ENCODE measurements at regions not wholly inside any gene's neighbourhood (a gene's known extent, or its start where the extent isn't known, plus 50 kb on each side); places are given as distances from the start of the nearest gene placed in this dataset.

GRCh38 chr20:50394569-50394968, 115.6 kb upstream of the PTPN1 start:
- no peak overlapping the region for H3K9ac ChIP-seq (ENCODE audit: low read depth, low read length)
- H3K4me1 ChIP-seq (ENCODE audit: insufficient read depth, low read length): no peaks in the 10 kb centered on the region

GRCh38 chr20:50395251-50395729, 114.9 kb upstream of the PTPN1 start:
- no peak overlapping the region for H3K4me3 ChIP-seq (ENCODE audit: low read depth in 1 of 2, low read length in 2 of 2)
- TF ChIP-seq EZH2 (IDR thresholded peaks at IDR 0.05; ENCODE audit: borderline replicate concordance, low read depth, low read length, severe bottlenecking): no peak
- TF ChIP-seq CTCF (IDR thresholded peaks at IDR 0.05; ENCODE audit: borderline replicate concordance, extremely low read depth, low read length, poor library complexity, severe bottlenecking): no peak
- no peak overlapping the region for H2AFZ ChIP-seq (ENCODE audit: low read depth, low read length)
- H3K27me3 ChIP-seq (ENCODE audit: insufficient read depth, low read length, poor library complexity): no peaks in the 10 kb centered on the region
- H3K4me2 ChIP-seq (ENCODE audit: insufficient read depth, low read length): no peak overlapping the region
- no peak for ATAC-seq (ENCODE audit: insufficient read depth, low read depth)
- H4K20me1 ChIP-seq (ENCODE audit: insufficient read depth, low read length): peaks cover 10% of the 10 kb centered on the region; the same call in 1 of the 2 replicates
- H3K36me3 ChIP-seq (ENCODE audit: insufficient read depth, low read length): no peaks in the 10 kb centered on the region
- H3K4me1 ChIP-seq (ENCODE audit: insufficient read depth, low read length): no peaks in the 10 kb centered on the region
- H3K27ac ChIP-seq (ENCODE audit: low read length): no peak overlapping the region
- H3K9ac ChIP-seq (ENCODE audit: low read depth, low read length): no peak overlapping the region
- no peak for DNase-seq
- no peaks in the 10 kb centered on the region for H3K9me3 ChIP-seq (ENCODE audit: insufficient read depth, low read length, severe bottlenecking)
- H3K79me2 ChIP-seq (ENCODE audit: insufficient read depth, low read length): no peaks in the 10 kb centered on the region

More at GRCh38 chr20:50394569-50394968, 115.6 kb upstream of the PTPN1 start:
- Histone ChIP-seq H4K20me1 (ENCODE audit: insufficient read depth, low read length) (peaks cover 9% of the 10 kb centered on the region; the same call in 1 of the 2 replicates), H3K9me3 (ENCODE audit: insufficient read depth, low read length, severe bottlenecking) (no peaks in the 10 kb centered on the region), H3K79me2 (ENCODE audit: insufficient read depth, low read length) (no peaks in the 10 kb centered on the region), H2AFZ (ENCODE audit: low read depth, low read length) (no peak overlapping the region), H3K36me3 (ENCODE audit: insufficient read depth, low read length) (no peaks in the 10 kb centered on the region), H3K4me2 (ENCODE audit: insufficient read depth, low read length) (no peak overlapping the region), H3K27ac (ENCODE audit: low read length) (no peak overlapping the region), H3K4me3 (ENCODE audit: low read depth in 1 of 2, low read length in 2 of 2) (no peak overlapping the region), H3K27me3 (ENCODE audit: insufficient read depth, low read length, poor library complexity) (no peaks in the 10 kb centered on the region)
- TF ChIP-seq EZH2 (IDR thresholded peaks at IDR 0.05; ENCODE audit: borderline replicate concordance, low read depth, low read length, severe bottlenecking) (no peak), CTCF (IDR thresholded peaks at IDR 0.05; ENCODE audit: borderline replicate concordance, extremely low read depth, low read length, poor library complexity, severe bottlenecking) (no peak)
- ATAC-seq (ENCODE audit: insufficient read depth, low read depth) (no peak), DNase-seq (no peak)

- Histone ChIP-seq H2AFZ (ENCODE audit: low read depth, low read length) (no peak overlapping the region), H3K9ac (ENCODE audit: low read depth, low read length) (no peak overlapping the region), H3K36me3 (ENCODE audit: insufficient read depth, low read length) (no peaks in the 10 kb centered on the region), H4K20me1 (ENCODE audit: insufficient read depth, low read length) (peaks cover 7% of the 10 kb centered on the region; the same call in 1 of the 2 replicates), H3K27ac (ENCODE audit: low read length) (no peak overlapping the region), H3K79me2 (ENCODE audit: insufficient read depth, low read length) (no peaks in the 10 kb centered on the region), H3K4me2 (ENCODE audit: insufficient read depth, low read length) (no peak overlapping the region), H3K4me3 (ENCODE audit: low read depth in 1 of 2, low read length in 2 of 2) (no peak overlapping the region), H3K9me3 (ENCODE audit: insufficient read depth, low read length, severe bottlenecking) (no peaks in the 10 kb centered on the region), H3K4me1 (ENCODE audit: insufficient read depth, low read length) (no peaks in the 10 kb centered on the region), H3K27me3 (ENCODE audit: insufficient read depth, low read length, poor library complexity) (no peaks in the 10 kb centered on the region)
- DNase-seq (no peak), ATAC-seq (ENCODE audit: insufficient read depth, low read depth) (no peak)
- TF ChIP-seq CTCF (IDR thresholded peaks at IDR 0.05; ENCODE audit: borderline replicate concordance, extremely low read depth, low read length, poor library complexity, severe bottlenecking): no peak
- TF ChIP-seq EZH2 (IDR thresholded peaks at IDR 0.05; ENCODE audit: borderline replicate concordance, low read depth, low read length, severe bottlenecking): no peak
These were observed 114.2 kb upstream of the PTPN1 start for GRCh38 chr20:50395914-50396488.

All from DND-41 (cell line).